HK-2 (cell line): ENCODE measurements at regions not wholly inside any gene's neighbourhood (a gene's known extent, or its start where the extent isn't known, plus 50 kb on each side); places are given as distances from the start of the nearest gene placed in this dataset.

Experiments
- DNase-seq: peaks from one replicate; pipeline ENCODE4 v3.0.0-alpha.2; 2018; ENCODE audit not compliant: unreplicated experiment

- no peak for DNase-seq
Measured at GRCh38 chr2:134770702-134771101, 51.9 kb upstream of the TMEM163 start.

GRCh38 chr2:134771313-134771801, 52.6 kb upstream of the TMEM163 start:
- no peak for DNase-seq

- DNase-seq: no peak
Measured at GRCh38 chr2:134772493-134773169, 53.8 kb upstream of the TMEM163 start.

- DNase-seq: no peak
Measured at GRCh38 chr2:134773335-134773734, 54.5 kb upstream of the TMEM163 start.

GRCh38 chr2:134773759-134774742, 55.3 kb upstream of the TMEM163 start:
- no peak for DNase-seq

GRCh38 chr2:134774786-134775641, 56.2 kb upstream of the TMEM163 start:
- DNase-seq: no peak

GRCh38 chr2:134776836-134777235, 58.0 kb upstream of the TMEM163 start:
- no peak for DNase-seq

GRCh38 chr2:134777593-134777992, 58.8 kb upstream of the TMEM163 start:
- DNase-seq: no peak

- no peak for DNase-seq
Measured at GRCh38 chr2:134778372-134778771, 59.6 kb upstream of the TMEM163 start.

- no peak for DNase-seq
Measured at GRCh38 chr2:134780972-134781371, 57.4 kb upstream of the ACMSD start.

GRCh38 chr2:134782107-134782506, 56.3 kb upstream of the ACMSD start:
- no peak for DNase-seq

- DNase-seq: peak; percentile 27
Measured at GRCh38 chr2:134782792-134783191, 55.6 kb upstream of the ACMSD start.

- DNase-seq: no peak
Measured at GRCh38 chr2:134783912-134784311, 54.5 kb upstream of the ACMSD start.

GRCh38 chr2:134785659-134786430, 52.6 kb upstream of the ACMSD start:
- no peak for DNase-seq

GRCh38 chr2:134788417-134788816, 50.0 kb upstream of the ACMSD start:
- DNase-seq: no peak
